ENCODE measurements at regions not wholly inside any gene's neighbourhood (a gene's known extent, or its start where the extent isn't known, plus 50 kb on each side); places are given as distances from the start of the nearest gene placed in this dataset.

DNA sequence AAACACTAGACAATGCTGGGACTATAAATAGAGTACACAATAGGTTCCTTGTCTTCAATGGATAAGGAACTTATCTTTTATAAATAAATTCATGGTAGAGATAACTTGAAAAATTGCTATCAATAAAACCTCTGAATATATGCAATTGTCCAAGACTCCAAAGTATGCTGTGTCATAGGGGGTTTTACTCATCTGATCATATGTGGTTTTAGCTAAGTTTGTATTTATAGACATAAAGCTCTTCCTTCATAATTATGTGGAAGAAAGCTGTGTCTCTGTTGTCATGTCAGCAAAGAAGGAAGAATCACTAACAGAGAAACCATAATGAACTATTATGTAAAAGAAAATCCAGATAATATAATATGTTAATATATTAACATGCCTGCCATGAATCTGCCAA is 111.5 kb upstream of the ATXN7L3B start:
- Histone ChIP-seq H3K4ac (ENCODE audit: low read depth, low read length) (no peak overlapping the region), H3K9me3 (ENCODE audit: control insufficient read depth, low read depth, low read length) (no peaks in the 10 kb centered on the region), H4K91ac (ENCODE audit: insufficient read length, low read depth, low read length) (no peak overlapping the region), H3K79me1 (ENCODE audit: insufficient read depth, low read depth, low read length, poor library complexity, severe bottlenecking) (no peaks in the 10 kb centered on the region), H2AK5ac (ENCODE audit: insufficient read length, low read length) (no peak overlapping the region), H2BK120ac (ENCODE audit: low read depth, low read length, poor library complexity, severe bottlenecking) (no peak overlapping the region), H3K27ac (ENCODE audit: insufficient read length, low read depth, low read length) (no peak overlapping the region), H4K8ac (replicated peaks; ENCODE audit: insufficient read length, low read depth, low read length) (no peak overlapping the region), H3K79me2 (ENCODE audit: insufficient read depth, low read length) (no peaks in the 10 kb centered on the region), H3K9ac (ENCODE audit: extremely low read depth, insufficient read length, low read length) (no peak overlapping the region), H2BK15ac (ENCODE audit: low read depth, low read length) (no peak overlapping the region), H3K27me3 (ENCODE audit: insufficient read depth, low read length) (no peaks in the 10 kb centered on the region), H3K4me2 (ENCODE audit: insufficient read depth, insufficient read length, low read length) (no peak overlapping the region), H3K56ac (ENCODE audit: insufficient read length, low read depth, low read length) (no peak overlapping the region), H3K14ac (ENCODE audit: insufficient read depth, low read length) (no peak overlapping the region), H3K4me1 (ENCODE audit: insufficient read depth, low read length) (no peaks in the 10 kb centered on the region), H2AFZ (ENCODE audit: low read length) (no peak overlapping the region), H3K18ac (ENCODE audit: insufficient read length, low read depth, low read length) (no peak overlapping the region), H3K23ac (ENCODE audit: insufficient read length, low read depth, low read length) (no peak overlapping the region), H4K5ac (ENCODE audit: insufficient read length, low read depth, low read length) (no peak overlapping the region), H4K20me1 (ENCODE audit: control insufficient read depth, insufficient read depth, insufficient read length) (no peaks in the 10 kb centered on the region), H2BK12ac (ENCODE audit: insufficient read length, low read depth, low read length) (no peak overlapping the region), H3K23me2 (ENCODE audit: insufficient read length, low read depth, low read length, poor library complexity, severe bottlenecking) (no peaks in the 10 kb centered on the region), H2BK20ac (ENCODE audit: low read depth, low read length, poor library complexity, severe bottlenecking) (no peak overlapping the region), H2BK5ac (ENCODE audit: insufficient read length, low read length) (no peak overlapping the region), H3T11ph (ENCODE audit: low read length) (no peak overlapping the region)
- Mint-ChIP-seq H3K27me3 (ENCODE audit: low read depth) (no peaks in the 10 kb centered on the region), H3K4me3 (no peak overlapping the region), H3K36me3 (ENCODE audit: insufficient read depth in 1 of 3, low read depth in 3 of 3) (no peaks in the 10 kb centered on the region), H3K27ac (no peak overlapping the region), H3K4me1 (no peaks in the 10 kb centered on the region), H3K9me3 (no peaks in the 10 kb centered on the region)
- no peak for TF ChIP-seq CTCF (conservative IDR thresholded peaks at IDR 0.05)
- DNase-seq: no peak

All from H9 (cell line).